ENCODE measurements at regions not wholly inside any gene's neighbourhood (a gene's known extent, or its start where the extent isn't known, plus 50 kb on each side); places are given as distances from the start of the nearest gene placed in this dataset.

DNA sequence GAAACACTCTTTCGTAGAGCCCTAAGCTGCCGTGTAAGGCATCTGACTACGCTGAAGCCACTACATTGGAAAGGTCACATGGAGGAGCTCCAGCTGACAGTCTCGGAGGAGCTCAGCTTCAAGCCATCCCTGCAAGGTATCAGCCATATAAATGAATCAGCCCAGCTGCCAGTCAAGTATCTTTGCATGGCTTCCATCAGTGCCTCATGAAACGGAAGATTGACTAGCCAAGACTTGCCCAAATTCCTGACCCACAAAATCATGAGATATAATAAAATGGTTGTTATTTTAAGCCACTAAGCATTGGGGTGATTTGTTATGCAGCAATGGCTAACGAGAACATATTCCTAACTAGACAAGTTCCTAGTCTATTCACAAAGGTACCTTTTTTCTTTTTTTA lies 104.1 kb upstream of the SCOC start:
- ATAC-seq = no peak
- CTCF ChIA-PET = interaction anchor here (2.1 kb wide), 1 partner anchor 16 kb away, joined by 4 read pairs; no protein-coding TSS in a partner anchor

GRCh38 chr4:140268186-140268841 lies 105.1 kb upstream of the SCOC start:
- Mint-ChIP-seq H3K36me3 (ENCODE audit: low read depth) (no peaks in the 10 kb centered on the region), H3K27ac (no peak overlapping the region), H3K4me3 (no peak overlapping the region), H3K4me1 (ENCODE audit: low read depth) (no peaks in the 10 kb centered on the region), H3K27me3 (ENCODE audit: low read depth) (peaks cover 13% of the 10 kb centered on the region), H3K9me3 (ENCODE audit: insufficient read depth) (no peaks in the 10 kb centered on the region)
- ATAC-seq (no peak), DNase-seq (no peak)
- ChIA-PET CTCF (interaction anchor here (2.1 kb wide), 1 partner anchor 15 kb away, joined by 4 read pairs; no protein-coding TSS in a partner anchor), POLR2A (interaction anchor here (0.7 kb wide), 1 partner anchor 256 kb away, joined by 3 read pairs; no protein-coding TSS in a partner anchor)

More for the DNA sequence above, 104.1 kb upstream of the SCOC start:
- Mint-ChIP-seq H3K27ac (no peak overlapping the region), H3K9me3 (ENCODE audit: insufficient read depth) (no peaks in the 10 kb centered on the region), H3K4me3 (no peak overlapping the region), H3K4me1 (ENCODE audit: low read depth) (no peaks in the 10 kb centered on the region), H3K27me3 (ENCODE audit: low read depth) (peaks cover 13% of the 10 kb centered on the region), H3K36me3 (ENCODE audit: low read depth) (no peaks in the 10 kb centered on the region)
- POLR2A ChIA-PET = no interaction called here
- no peak for DNase-seq

GRCh38 chr4:140267576-140267975 lies 105.9 kb upstream of the SCOC start:
- ATAC-seq = no peak
- POLR2A ChIA-PET = no interaction called here
- no peaks in the 10 kb centered on the region for H3K9me3 Mint-ChIP-seq (ENCODE audit: insufficient read depth)
- no peak overlapping the region for H3K27ac Mint-ChIP-seq
- H3K4me3 Mint-ChIP-seq = no peak overlapping the region
- CTCF ChIA-PET = interaction anchor here (1.4 kb wide), 1 partner anchor 14 kb away, joined by 3 read pairs; no protein-coding TSS in a partner anchor
- no peaks in the 10 kb centered on the region for H3K4me1 Mint-ChIP-seq (ENCODE audit: low read depth)
- peaks cover 13% of the 10 kb centered on the region for H3K27me3 Mint-ChIP-seq (ENCODE audit: low read depth)
- no peaks in the 10 kb centered on the region for H3K36me3 Mint-ChIP-seq (ENCODE audit: low read depth)
- no peak for DNase-seq

GRCh38 chr4:140266958-140267568 lies 106.4 kb upstream of the SCOC start:
- Mint-ChIP-seq H3K36me3 (ENCODE audit: low read depth) (no peaks in the 10 kb centered on the region), H3K27me3 (ENCODE audit: low read depth) (peaks cover 8% of the 10 kb centered on the region), H3K4me3 (no peak overlapping the region), H3K4me1 (ENCODE audit: low read depth) (no peaks in the 10 kb centered on the region), H3K9me3 (ENCODE audit: insufficient read depth) (no peaks in the 10 kb centered on the region), H3K27ac (no peak overlapping the region)
- POLR2A ChIA-PET = no interaction called here
- ATAC-seq (no peak), DNase-seq (no peak)
- CTCF ChIA-PET = interaction anchor here (1.4 kb wide), 1 partner anchor 14 kb away, joined by 3 read pairs; no protein-coding TSS in a partner anchor

DNA sequence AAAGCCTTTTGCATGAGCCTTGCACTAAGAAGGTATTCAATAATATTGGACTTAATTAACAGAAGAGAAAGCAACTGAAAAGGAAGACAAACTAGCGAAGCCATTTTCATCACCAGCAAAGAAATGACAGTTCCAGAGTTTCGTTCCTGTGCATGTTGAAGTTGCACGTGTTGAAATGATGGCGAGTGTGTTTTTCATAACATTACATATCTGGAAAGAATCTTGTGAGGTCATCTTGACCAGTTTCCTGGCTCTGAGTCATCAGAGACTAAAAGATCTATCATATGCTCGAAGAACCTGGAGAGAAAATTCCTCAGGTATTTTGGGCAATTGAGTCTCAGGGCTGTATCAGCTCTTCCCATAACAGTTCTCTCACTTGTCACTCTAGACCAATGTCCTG lies 106.2 kb upstream of the MAML3 start:
- H3K27me3 Mint-ChIP-seq (ENCODE audit: low read depth) = peaks cover 24% of the 10 kb centered on the region
- no peak overlapping the region for H3K27ac Mint-ChIP-seq
- H3K4me3 Mint-ChIP-seq = no peak overlapping the region
- ChIA-PET CTCF (interaction anchor here (1.0 to 1.2 kb wide), 2 partner anchors 208 to 211 kb away, joined by 3 to 4 read pairs; no protein-coding TSS in a partner anchor), POLR2A (interaction anchor here (0.6 kb wide), 1 partner anchor 250 kb away, joined by 4 read pairs; no protein-coding TSS in a partner anchor)
- peaks cover 6% of the 10 kb centered on the region for H3K4me1 Mint-ChIP-seq (ENCODE audit: low read depth)
- DNase-seq (no peak), ATAC-seq (no peak)
- no peaks in the 10 kb centered on the region for H3K36me3 Mint-ChIP-seq (ENCODE audit: low read depth)
- no peaks in the 10 kb centered on the region for H3K9me3 Mint-ChIP-seq (ENCODE audit: insufficient read depth)

- H3K4me1 Mint-ChIP-seq (ENCODE audit: low read depth) = peaks cover 6% of the 10 kb centered on the region
- DNase-seq = no peak
- no peak overlapping the region for H3K27ac Mint-ChIP-seq
- no peaks in the 10 kb centered on the region for H3K36me3 Mint-ChIP-seq (ENCODE audit: low read depth)
- H3K4me3 Mint-ChIP-seq = no peak overlapping the region
- H3K9me3 Mint-ChIP-seq (ENCODE audit: insufficient read depth) = no peaks in the 10 kb centered on the region
- ATAC-seq = no peak
- H3K27me3 Mint-ChIP-seq (ENCODE audit: low read depth) = peaks cover 35% of the 10 kb centered on the region
- POLR2A ChIA-PET = interaction anchor here (0.6 kb wide), 1 partner anchor 811 kb away, joined by 3 read pairs; no protein-coding TSS in a partner anchor
- CTCF ChIA-PET = no interaction called here
These were observed 104.5 kb upstream of the MAML3 start for GRCh38 chr4:140258476-140258875.

GRCh38 chr4:140257461-140258305 lies 103.7 kb upstream of the MAML3 start:
- ATAC-seq = no peak
- no peak overlapping the region for H3K4me3 Mint-ChIP-seq
- POLR2A ChIA-PET = interaction anchor here (0.6 kb wide), 1 partner anchor 810 kb away, joined by 3 read pairs; no protein-coding TSS in a partner anchor
- CTCF ChIA-PET = interaction anchor here (1.1 to 1.4 kb wide), 2 partner anchors 19 to 245 kb away, joined by 3 read pairs; no protein-coding TSS in a partner anchor
- peaks cover 35% of the 10 kb centered on the region for H3K27me3 Mint-ChIP-seq (ENCODE audit: low read depth)
- H3K27ac Mint-ChIP-seq = no peak overlapping the region
- no peaks in the 10 kb centered on the region for H3K9me3 Mint-ChIP-seq (ENCODE audit: insufficient read depth)
- H3K36me3 Mint-ChIP-seq (ENCODE audit: low read depth) = no peaks in the 10 kb centered on the region
- peaks cover 6% of the 10 kb centered on the region for H3K4me1 Mint-ChIP-seq (ENCODE audit: low read depth)
- DNase-seq = no peak

- no peak for ATAC-seq
- POLR2A ChIA-PET = no interaction called here
- Mint-ChIP-seq H3K9me3 (ENCODE audit: insufficient read depth) (no peaks in the 10 kb centered on the region), H3K4me1 (ENCODE audit: low read depth) (peaks cover 12% of the 10 kb centered on the region), H3K4me3 (no peak overlapping the region), H3K27ac (no peak overlapping the region), H3K27me3 (ENCODE audit: low read depth) (peaks cover 35% of the 10 kb centered on the region), H3K36me3 (ENCODE audit: low read depth) (no peaks in the 10 kb centered on the region)
- CTCF ChIA-PET = interaction anchor here (1.1 to 1.4 kb wide), 2 partner anchors 18 to 245 kb away, joined by 3 read pairs; no protein-coding TSS in a partner anchor
- DNase-seq = no peak
These were observed 103.0 kb upstream of the MAML3 start for GRCh38 chr4:140256941-140257340.

DNA sequence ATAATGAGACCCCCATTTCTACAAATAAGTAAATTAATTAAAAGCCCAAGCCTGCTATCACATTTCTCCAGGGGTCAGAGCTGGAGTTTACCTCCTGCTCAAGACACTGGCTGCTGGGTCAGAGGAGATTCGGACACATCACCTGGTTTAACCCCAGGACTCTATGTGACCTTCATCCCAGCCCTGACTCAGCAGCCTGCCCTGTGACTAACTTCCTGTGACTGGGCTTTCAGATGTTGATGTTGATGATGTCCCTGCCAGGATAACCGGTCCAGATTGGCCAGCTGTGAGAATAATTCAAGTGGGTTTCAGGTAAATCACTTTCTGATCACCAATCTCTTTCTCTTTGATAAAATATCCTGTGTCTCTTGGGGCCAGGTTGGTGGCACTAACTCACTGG lies 102.4 kb upstream of the MAML3 start:
- Mint-ChIP-seq H3K27ac (no peak overlapping the region), H3K27me3 (ENCODE audit: low read depth) (peaks cover 30% of the 10 kb centered on the region), H3K4me3 (no peak overlapping the region), H3K9me3 (ENCODE audit: insufficient read depth) (no peaks in the 10 kb centered on the region), H3K4me1 (ENCODE audit: low read depth) (peaks cover 17% of the 10 kb centered on the region), H3K36me3 (ENCODE audit: low read depth) (no peaks in the 10 kb centered on the region)
- CTCF ChIA-PET = no interaction called here
- DNase-seq (no peak), ATAC-seq (no peak)
- POLR2A ChIA-PET = no interaction called here

- POLR2A ChIA-PET = no interaction called here
- H3K4me1 Mint-ChIP-seq (ENCODE audit: low read depth) = peaks cover 21% of the 10 kb centered on the region
These were observed 101.9 kb upstream of the MAML3 start for GRCh38 chr4:140255927-140256326.

DNA sequence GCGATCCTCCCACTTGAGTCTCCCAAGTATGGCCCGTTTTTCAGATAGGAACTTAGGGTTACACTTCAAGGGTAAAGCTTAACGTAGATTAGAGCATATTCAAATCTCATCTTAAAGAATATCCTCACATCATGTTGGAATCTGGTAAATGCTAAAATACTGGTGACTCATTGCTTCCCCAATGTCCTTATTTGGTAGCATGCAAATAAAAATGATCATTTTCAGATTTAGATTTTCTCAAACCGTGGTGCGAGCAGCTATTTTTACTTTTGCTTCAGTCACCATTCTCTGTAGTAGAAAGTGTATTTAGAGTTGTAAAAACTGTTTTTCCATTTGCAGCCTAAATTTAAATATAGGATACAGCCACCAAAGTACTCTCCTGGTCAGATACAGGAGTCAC lies 101.5 kb upstream of the MAML3 start:
- no peak for DNase-seq
- Mint-ChIP-seq H3K36me3 (ENCODE audit: low read depth) (no peaks in the 10 kb centered on the region), H3K4me1 (ENCODE audit: low read depth) (peaks cover 23% of the 10 kb centered on the region), H3K4me3 (no peak overlapping the region), H3K9me3 (ENCODE audit: insufficient read depth) (no peaks in the 10 kb centered on the region), H3K27ac (no peak overlapping the region), H3K27me3 (ENCODE audit: low read depth) (peaks cover 25% of the 10 kb centered on the region)
- CTCF ChIA-PET = interaction anchor here (0.9 to 5.8 kb wide), 5 partner anchors 12 to 242 kb away, joined by 3 to 58 read pairs (median 12); partner anchors contain the start of gene MAML3
- POLR2A ChIA-PET = no interaction called here
- ATAC-seq = no peak

More at GRCh38 chr4:140255927-140256326, 101.9 kb upstream of the MAML3 start:
- CTCF ChIA-PET = interaction anchor here (1.5 to 5.8 kb wide), 4 partner anchors 13 to 243 kb away, joined by 5 to 58 read pairs (median 32); partner anchors contain the start of gene MAML3
- no peak overlapping the region for H3K4me3 Mint-ChIP-seq
- H3K27ac Mint-ChIP-seq = no peak overlapping the region
- no peaks in the 10 kb centered on the region for H3K36me3 Mint-ChIP-seq (ENCODE audit: low read depth)
- H3K27me3 Mint-ChIP-seq (ENCODE audit: low read depth) = peaks cover 26% of the 10 kb centered on the region
- ATAC-seq (no peak), DNase-seq (no peak)
- H3K9me3 Mint-ChIP-seq (ENCODE audit: insufficient read depth) = no peaks in the 10 kb centered on the region
